Endothelial cell of umbilical vein (primary cell): ENCODE measurements at regions not wholly inside any gene's neighbourhood (a gene's known extent, or its start where the extent isn't known, plus 50 kb on each side); places are given as distances from the start of the nearest gene placed in this dataset.

Experiments
- BruUV-seq: library from RNA; stranded (reverse); fragments of 400-500 nt; replicated peaks from 2 replicates; lab custom pipeline; 2021; lab: Mats Ljungman, UMichigan
- CTCF ChIA-PET: fragments of 300-600, 350-600 bp; sonication (Branson Sonifier 250); formaldehyde crosslinking; loops from one replicate; lab custom pipeline; 2021; ENCODE audit warnings: antibody characterized with exemption, inconsistent platforms; lab: Charles Lee
- POLR2A ChIA-PET: fragments of 300-600, 350-600 bp; sonication (Branson Sonifier 250); formaldehyde crosslinking; loops from one replicate; lab custom pipeline; 2021; ENCODE audit warnings: antibody characterized with exemption, inconsistent platforms; lab: Charles Lee
- DNase-seq: peaks from one replicate; pipeline ENCODE4 v3.0.0-alpha.2; 2011; ENCODE audit warnings: low read depth, low spot score
- FAIRE-seq: peaks from 2 replicates; lab custom pipeline; 2011; peaks lifted over from hg19 to GRCh38; lab: Jason Lieb, UNC
- H2AFZ ChIP-seq: 2 replicates; pipeline ENCODE4 v1.6.0; 2012; ENCODE audit warnings: low read depth, low read length, control low read depth, inconsistent platforms
- H3K27ac ChIP-seq: 2 replicates; pipeline ENCODE4 v1.5.1; 2011; ENCODE audit warnings: low read depth, mild to moderate bottlenecking, control low read depth, low read length, moderate library complexity; ENCODE audit not compliant: insufficient read depth
- H3K27me3 ChIP-seq, 2 experiments: 2 replicates each; pipeline versions ENCODE4 v1.6.0 to v1.6.1; 2011; ENCODE audit warnings: low read length in 2 of 2, mixed read lengths in 1 of 2; ENCODE audit not compliant: control insufficient read depth in 2 of 2, insufficient read depth in 2 of 2
- H3K36me3 ChIP-seq, 2 experiments: 2 replicates in 1 of 2; 3 replicates in 1 of 2; pipeline ENCODE4 v1.5.1; 2011; ENCODE audit warnings: low read length in 2 of 2, mild to moderate bottlenecking in 1 of 2, moderate library complexity in 1 of 2; ENCODE audit not compliant: control insufficient read depth in 2 of 2, insufficient read depth in 2 of 2; ENCODE audit errors: extremely low read depth in 1 of 2
- H3K4me1 ChIP-seq: 3 replicates; pipeline ENCODE4 v1.5.1; 2011; ENCODE audit warnings: mild to moderate bottlenecking, low read length; ENCODE audit not compliant: control insufficient read depth, insufficient read depth; ENCODE audit errors: extremely low read depth
- H3K4me2 ChIP-seq: 2 replicates; pipeline ENCODE4 v1.6.1; 2011; ENCODE audit warnings: low read length, control low read depth, mixed read lengths; ENCODE audit not compliant: insufficient read depth
- H3K4me3 ChIP-seq, 3 experiments: fragments of 200-600 bp in 1 of 3; sonication (generic), shearing (Covaris generic) in 1 of 3; replicated peaks in 1 of 3; 2 replicates each; pipeline ENCODE4 v1.5.1; 2011 to 2016; ENCODE audit warnings: control low read depth in 3 of 3, low read length in 3 of 3, mild to moderate bottlenecking in 2 of 3, inconsistent platforms in 1 of 3, low read depth in 1 of 3, moderate library complexity in 1 of 3; ENCODE audit not compliant: insufficient read depth in 1 of 3
- H3K79me2 ChIP-seq: 2 replicates; pipeline ENCODE4 v1.6.0; 2012; ENCODE audit warnings: low read length, inconsistent platforms; ENCODE audit not compliant: control insufficient read depth, insufficient read depth
- H3K9ac ChIP-seq: replicated peaks from 2 replicates; pipeline ENCODE3; 2011; ENCODE audit warnings: low read length, control low read depth; ENCODE audit not compliant: insufficient read depth; ENCODE audit errors: extremely low read depth
- H3K9me1 ChIP-seq: replicated peaks from 3 replicates; pipeline ENCODE4 v1.6.0; 2011; ENCODE audit warnings: mild to moderate bottlenecking, low read length; ENCODE audit not compliant: control insufficient read depth, insufficient read depth; ENCODE audit errors: extremely low read depth
- H3K9me3 ChIP-seq: replicated peaks from 2 replicates; pipeline ENCODE4 v1.5.1; 2012; ENCODE audit warnings: low read length, inconsistent platforms; ENCODE audit not compliant: control insufficient read depth, insufficient read depth
- H4K20me1 ChIP-seq: replicated peaks from 2 replicates; pipeline ENCODE3; 2011; ENCODE audit warnings: mild to moderate bottlenecking, low read length; ENCODE audit not compliant: control insufficient read depth, insufficient read depth; ENCODE audit errors: extremely low read depth
- EZH2 ChIP-seq: IDR thresholded peaks from 2 replicates; pipeline ENCODE4 v1.6.1; 2012; ENCODE audit warnings: borderline replicate concordance, low read depth, mild to moderate bottlenecking, moderate library complexity, low read length, inconsistent platforms; ENCODE audit not compliant: severe bottlenecking
- FOS ChIP-seq: IDR thresholded peaks from 2 replicates; pipeline ENCODE4 v1.6.1; 2011; ENCODE audit warnings: mild to moderate bottlenecking, low read length, moderate library complexity, borderline replicate concordance; ENCODE audit not compliant: insufficient read depth
- GATA2 ChIP-seq: IDR thresholded peaks from 2 replicates; pipeline ENCODE4 v1.7.0; 2011; ENCODE audit warnings: low read depth, mild to moderate bottlenecking, moderate library complexity, mixed read lengths, low read length; ENCODE audit not compliant: insufficient read length, insufficient read depth
- JUN ChIP-seq: IDR thresholded peaks from 2 replicates; pipeline ENCODE4 v1.6.1; 2011; ENCODE audit warnings: borderline replicate concordance, low read depth; ENCODE audit not compliant: insufficient read length, insufficient read depth
- MAX ChIP-seq: IDR thresholded peaks from 2 replicates; pipeline ENCODE4 v1.6.1; 2011; ENCODE audit not compliant: insufficient read depth, insufficient read length
- MYC ChIP-seq: IDR thresholded peaks from one replicate; pipeline ENCODE4 v1.6.1; 2011; ENCODE audit warnings: mild to moderate bottlenecking, low read depth, low read length
- POLR2A ChIP-seq: IDR thresholded peaks from 2 replicates; pipeline ENCODE4 v1.6.1; 2012; ENCODE audit warnings: low read depth, mild to moderate bottlenecking, control low read depth, low read length
- POLR2AphosphoS5 ChIP-seq: IDR thresholded peaks from 2 replicates; pipeline ENCODE4 v1.6.1; 2012; ENCODE audit warnings: low read depth, mild to moderate bottlenecking, control low read depth, low read length, moderate library complexity; ENCODE audit not compliant: insufficient read depth
- dilution Hi-C: fragments of 300-500 bp; cut with MboI; formaldehyde crosslinking; loops from one replicate; pipeline ENCODE4 v1.15.0; 2019; ENCODE audit warnings: low sequenced_read_pairs; ENCODE audit not compliant: extremely low pct_ligation_motif_present
- intact Hi-C: fragments of 100-400 bp; cut with micrococcal nuclease; formaldehyde crosslinking; loops from one replicate; pipeline ENCODE4 v1.10.0; 2022
- TF ChIP-seq, protein P1 (sequence below), 2 donors: IDR thresholded peaks; 1 replicate in 1 of 2; 2 replicates in 1 of 2; pipeline ENCODE4 v1.5.1; 2011; ENCODE audit warnings: low read length in 2 of 2, mild to moderate bottlenecking in 2 of 2, moderate library complexity in 2 of 2, control low read depth in 1 of 2, inconsistent platforms in 1 of 2, low read depth in 1 of 2; ENCODE audit not compliant: insufficient read depth in 1 of 2; ENCODE audit errors: extremely low read depth in 1 of 2

GRCh38 chr3:154885418-154885817 lies 194.7 kb upstream of the MME start:
- intact Hi-C loops (no loop called here), dilution Hi-C loops (no loop called here)
- DNase-seq: no peak
- no peak overlapping the region for H3K4me2 ChIP-seq
- no peaks in the 10 kb centered on the region for H3K9me1 ChIP-seq
- H2AFZ ChIP-seq: no peak overlapping the region
- FAIRE-seq: no peak
- H3K4me1 ChIP-seq: no peaks in the 10 kb centered on the region
- no peak overlapping the region for H3K4me3 ChIP-seq
- no TSS peak for BruUV-seq
- no peaks in the 10 kb centered on the region for H4K20me1 ChIP-seq
- no peaks in the 10 kb centered on the region for H3K36me3 ChIP-seq
- no peak overlapping the region for H3K27ac ChIP-seq
- no peaks in the 10 kb centered on the region for H3K79me2 ChIP-seq
- POLR2A ChIA-PET: no interaction called here
- no peaks in the 10 kb centered on the region for H3K9me3 ChIP-seq
- TF ChIP-seq JUN: no peak
- no peak for TF ChIP-seq FOS
- no peak overlapping the region for H3K9ac ChIP-seq
- CTCF ChIA-PET: no interaction called here
- H3K27me3 ChIP-seq: no peaks in the 10 kb centered on the region

DNA sequence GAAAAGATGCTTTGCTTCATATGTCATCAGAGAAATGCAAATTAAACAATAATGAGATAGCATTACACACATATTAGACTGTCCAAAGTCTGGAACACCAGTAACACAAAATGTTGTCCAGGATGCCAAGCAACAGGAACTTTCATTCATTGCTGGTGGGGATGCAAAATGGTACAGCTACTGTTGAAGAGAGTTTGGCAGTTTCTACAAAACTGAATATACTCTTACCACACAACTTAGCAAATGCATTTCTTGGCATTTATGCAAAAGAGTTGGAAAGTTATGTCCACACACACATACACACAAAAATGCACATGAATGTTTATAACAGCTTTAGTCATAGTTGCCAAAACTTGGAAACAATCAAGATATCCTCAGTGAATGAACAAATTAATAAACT lies 195.2 kb upstream of the MME start:
- FAIRE-seq: no peak
- Histone ChIP-seq H3K36me3 (no peaks in the 10 kb centered on the region), H3K27ac (no peak overlapping the region), H2AFZ (no peak overlapping the region), H3K4me2 (no peak overlapping the region), H3K9me3 (no peaks in the 10 kb centered on the region), H3K27me3 (no peaks in the 10 kb centered on the region), H4K20me1 (no peaks in the 10 kb centered on the region), H3K4me3 (no peak overlapping the region), H3K9ac (no peak overlapping the region), H3K4me1 (no peaks in the 10 kb centered on the region), H3K9me1 (no peaks in the 10 kb centered on the region), H3K79me2 (no peaks in the 10 kb centered on the region)
- no peak for DNase-seq
- intact Hi-C loops: no loop called here
- POLR2A ChIA-PET: no interaction called here
- BruUV-seq: no TSS peak
- no peak for TF ChIP-seq GATA2
- TF ChIP-seq FOS: no peak
- no peak for TF ChIP-seq POLR2AphosphoS5
- TF ChIP-seq POLR2A: no peak
- TF ChIP-seq, protein P1, sequence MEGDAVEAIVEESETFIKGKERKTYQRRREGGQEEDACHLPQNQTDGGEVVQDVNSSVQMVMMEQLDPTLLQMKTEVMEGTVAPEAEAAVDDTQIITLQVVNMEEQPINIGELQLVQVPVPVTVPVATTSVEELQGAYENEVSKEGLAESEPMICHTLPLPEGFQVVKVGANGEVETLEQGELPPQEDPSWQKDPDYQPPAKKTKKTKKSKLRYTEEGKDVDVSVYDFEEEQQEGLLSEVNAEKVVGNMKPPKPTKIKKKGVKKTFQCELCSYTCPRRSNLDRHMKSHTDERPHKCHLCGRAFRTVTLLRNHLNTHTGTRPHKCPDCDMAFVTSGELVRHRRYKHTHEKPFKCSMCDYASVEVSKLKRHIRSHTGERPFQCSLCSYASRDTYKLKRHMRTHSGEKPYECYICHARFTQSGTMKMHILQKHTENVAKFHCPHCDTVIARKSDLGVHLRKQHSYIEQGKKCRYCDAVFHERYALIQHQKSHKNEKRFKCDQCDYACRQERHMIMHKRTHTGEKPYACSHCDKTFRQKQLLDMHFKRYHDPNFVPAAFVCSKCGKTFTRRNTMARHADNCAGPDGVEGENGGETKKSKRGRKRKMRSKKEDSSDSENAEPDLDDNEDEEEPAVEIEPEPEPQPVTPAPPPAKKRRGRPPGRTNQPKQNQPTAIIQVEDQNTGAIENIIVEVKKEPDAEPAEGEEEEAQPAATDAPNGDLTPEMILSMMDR (IDR thresholded peaks at IDR 0.05; ENCODE audit: extremely low read depth in 1 of 2, insufficient read depth in 1 of 2, low read depth in 1 of 2, low read length in 2 of 2): no peak
- TF ChIP-seq EZH2: no peak
- TF ChIP-seq MYC: no peak
- TF ChIP-seq JUN: no peak
- no peak for TF ChIP-seq MAX
- dilution Hi-C loops: no loop called here
- CTCF ChIA-PET: no interaction called here
